ENCODE measurements at regions not wholly inside any gene's neighbourhood (a gene's known extent, or its start where the extent isn't known, plus 50 kb on each side); places are given as distances from the start of the nearest gene placed in this dataset.
"Not testable (repeated sequence)": the region's sequence is repeated elsewhere in the genome, so short reads cannot be mapped to it uniquely, and the experiment has no call there.

GRCh38 chr1:87986130-87986866 is 657.6 kb downstream of the LMO4 start:
- DNase-seq (ENCODE audit: low read depth, low spot score) = no peak

- DNase-seq (ENCODE audit: low read depth, low spot score) = no peak
Observed at GRCh38 chr1:87989346-87989745, 660.7 kb downstream of the LMO4 start.

- not testable (repeated sequence) for DNase-seq (ENCODE audit: low read depth, low spot score)
Observed at GRCh38 chr1:87992536-87992935, 663.9 kb downstream of the LMO4 start.

- no peak for DNase-seq (ENCODE audit: low read depth, low spot score)
Observed at GRCh38 chr1:87993051-87993450, 664.4 kb downstream of the LMO4 start.

- no peak for DNase-seq (ENCODE audit: low read depth, low spot score)
Observed at GRCh38 chr1:87999852-88000251, 671.2 kb downstream of the LMO4 start.

GRCh38 chr1:88001460-88001859 is 672.8 kb downstream of the LMO4 start:
- no peak for DNase-seq (ENCODE audit: low read depth, low spot score)

GRCh38 chr1:88003255-88003654 is 674.6 kb downstream of the LMO4 start:
- DNase-seq (ENCODE audit: low read depth, low spot score) = no peak

GRCh38 chr1:88009916-88010315 is 674.2 kb upstream of the PKN2 start:
- DNase-seq (ENCODE audit: low read depth, low spot score) = no peak

- DNase-seq (ENCODE audit: low read depth, low spot score) = no peak
Observed at GRCh38 chr1:88013485-88013884, 670.6 kb upstream of the PKN2 start.

- DNase-seq (ENCODE audit: low read depth, low spot score) = no peak
Observed at GRCh38 chr1:88014131-88014530, 669.9 kb upstream of the PKN2 start.

- no peak for DNase-seq (ENCODE audit: low read depth, low spot score)
Observed at GRCh38 chr1:88016947-88017346, 667.1 kb upstream of the PKN2 start.

GRCh38 chr1:88021529-88021928 is 662.5 kb upstream of the PKN2 start:
- DNase-seq (ENCODE audit: low read depth, low spot score) = no peak

GRCh38 chr1:88022516-88022915 is 661.6 kb upstream of the PKN2 start:
- no peak for DNase-seq (ENCODE audit: low read depth, low spot score)

- DNase-seq (ENCODE audit: low read depth, low spot score) = peak; percentile 15
Observed at GRCh38 chr1:88029142-88029541, 654.9 kb upstream of the PKN2 start.

- no peak for DNase-seq (ENCODE audit: low read depth, low spot score)
Observed at GRCh38 chr1:88029899-88030298, 654.2 kb upstream of the PKN2 start.

GRCh38 chr1:88035578-88035977 is 648.5 kb upstream of the PKN2 start:
- DNase-seq (ENCODE audit: low read depth, low spot score) = no peak

GRCh38 chr1:88036345-88037014 is 647.6 kb upstream of the PKN2 start:
- no peak for DNase-seq (ENCODE audit: low read depth, low spot score)

GRCh38 chr1:88039240-88039639 is 644.8 kb upstream of the PKN2 start:
- DNase-seq (ENCODE audit: low read depth, low spot score) = no peak

- DNase-seq (ENCODE audit: low read depth, low spot score) = no peak
Observed at GRCh38 chr1:88043834-88044233, 640.2 kb upstream of the PKN2 start.

- no peak for DNase-seq (ENCODE audit: low read depth, low spot score)
Observed at GRCh38 chr1:88052167-88052566, 631.9 kb upstream of the PKN2 start.

- DNase-seq (ENCODE audit: low read depth, low spot score) = no peak
Observed at GRCh38 chr1:88053065-88053464, 631.0 kb upstream of the PKN2 start.

GRCh38 chr1:88056881-88057280 is 627.2 kb upstream of the PKN2 start:
- DNase-seq (ENCODE audit: low read depth, low spot score) = no peak

GRCh38 chr1:88058205-88058604 is 625.9 kb upstream of the PKN2 start:
- no peak for DNase-seq (ENCODE audit: low read depth, low spot score)
